GM18505 (cell line): ENCODE measurements at regions not wholly inside any gene's neighbourhood (a gene's known extent, or its start where the extent isn't known, plus 50 kb on each side); places are given as distances from the start of the nearest gene placed in this dataset.

Experiments used
- ATAC-seq: cut with Tn5 transposase; IDR thresholded peaks from one replicate; pipeline ENCODE4 v1.9.1; 2021; ENCODE audit not compliant: unreplicated experiment
- POLR2A ChIP-seq: IDR thresholded peaks from 4 replicates; pipeline ENCODE4 v1.6.1; 2011; ENCODE audit warnings: borderline replicate concordance; ENCODE audit not compliant: insufficient read depth, insufficient read length; ENCODE audit errors: extremely low read depth

- no peak for TF ChIP-seq POLR2A
- no peak for ATAC-seq
Measured at GRCh38 chr12:92987362-92987761, 58.3 kb upstream of the EEA1 start.

- peak; percentile 77 for ATAC-seq
- peak; percentile 70 for TF ChIP-seq POLR2A
Measured at GRCh38 chr12:92987846-92988621, 58.9 kb upstream of the EEA1 start.

- ATAC-seq: no peak
- no peak for TF ChIP-seq POLR2A
Measured at GRCh38 chr12:92988622-92989130, 59.6 kb upstream of the EEA1 start.

DNA sequence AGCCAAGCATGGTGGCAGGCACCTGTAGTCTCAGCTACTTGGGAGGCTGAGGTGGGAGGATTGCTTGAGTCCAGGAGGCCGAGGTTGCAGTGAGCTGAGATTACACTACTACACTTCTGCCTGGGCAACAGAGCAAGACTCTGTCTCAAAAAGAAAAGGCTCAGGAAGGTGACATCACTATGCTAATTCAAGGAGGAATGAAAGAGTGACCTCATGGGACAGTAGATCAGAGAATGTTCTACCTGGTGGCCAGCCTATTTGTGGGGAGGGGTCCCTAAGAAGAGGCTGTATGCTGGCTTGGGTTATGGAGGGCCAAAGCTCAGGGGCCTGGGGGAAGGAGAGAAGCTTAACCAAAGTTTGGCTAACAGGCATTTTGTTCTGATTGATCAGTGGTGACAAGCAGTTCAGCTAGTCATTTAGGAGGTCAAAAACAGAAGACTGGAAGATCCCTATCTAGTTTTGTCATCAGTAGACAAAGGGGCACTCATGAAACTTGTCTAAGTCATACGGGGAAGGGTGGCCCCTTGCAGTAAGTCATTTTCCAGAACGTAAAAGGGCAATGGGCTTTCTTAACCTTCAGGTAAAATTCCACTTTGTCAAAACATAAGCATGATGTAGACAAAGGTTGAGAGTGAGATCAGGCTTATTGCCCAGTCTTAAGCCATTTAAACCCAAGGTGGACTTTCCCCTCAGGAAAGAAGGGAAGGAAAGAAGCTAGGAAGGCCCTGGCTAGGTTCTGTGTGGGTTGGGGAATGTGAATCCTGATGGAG, 60.8 kb upstream of the EEA1 start:
- TF ChIP-seq POLR2A: no peak
- no peak for ATAC-seq

DNA sequence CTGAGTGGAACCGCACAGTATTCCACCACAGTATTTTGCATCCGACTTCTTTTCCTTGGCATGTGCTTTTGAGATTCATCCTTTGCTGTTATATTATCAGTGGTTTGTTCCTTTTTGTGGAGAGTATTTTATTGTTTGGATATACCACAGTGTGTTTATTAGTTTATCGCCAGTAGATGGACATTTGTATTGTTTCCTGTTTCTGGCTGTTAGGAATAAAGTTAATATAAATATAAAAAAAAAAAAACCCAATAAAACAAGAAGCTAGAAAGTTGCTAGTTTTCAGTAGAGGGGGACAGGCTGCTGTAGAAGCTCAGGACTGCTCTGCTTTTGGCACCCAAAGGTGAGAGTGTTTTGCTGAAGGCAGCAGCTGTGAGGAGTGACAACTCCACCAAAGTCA, 62.0 kb upstream of the EEA1 start:
- no peak for ATAC-seq
- TF ChIP-seq POLR2A: no peak

GRCh38 chr12:92992041-92992440, 62.9 kb upstream of the EEA1 start:
- ATAC-seq: no peak
- TF ChIP-seq POLR2A: no peak

- peak; percentile 18 for TF ChIP-seq POLR2A
- ATAC-seq: no peak
Measured at GRCh38 chr12:92993259-92993658, 64.2 kb upstream of the EEA1 start.

DNA sequence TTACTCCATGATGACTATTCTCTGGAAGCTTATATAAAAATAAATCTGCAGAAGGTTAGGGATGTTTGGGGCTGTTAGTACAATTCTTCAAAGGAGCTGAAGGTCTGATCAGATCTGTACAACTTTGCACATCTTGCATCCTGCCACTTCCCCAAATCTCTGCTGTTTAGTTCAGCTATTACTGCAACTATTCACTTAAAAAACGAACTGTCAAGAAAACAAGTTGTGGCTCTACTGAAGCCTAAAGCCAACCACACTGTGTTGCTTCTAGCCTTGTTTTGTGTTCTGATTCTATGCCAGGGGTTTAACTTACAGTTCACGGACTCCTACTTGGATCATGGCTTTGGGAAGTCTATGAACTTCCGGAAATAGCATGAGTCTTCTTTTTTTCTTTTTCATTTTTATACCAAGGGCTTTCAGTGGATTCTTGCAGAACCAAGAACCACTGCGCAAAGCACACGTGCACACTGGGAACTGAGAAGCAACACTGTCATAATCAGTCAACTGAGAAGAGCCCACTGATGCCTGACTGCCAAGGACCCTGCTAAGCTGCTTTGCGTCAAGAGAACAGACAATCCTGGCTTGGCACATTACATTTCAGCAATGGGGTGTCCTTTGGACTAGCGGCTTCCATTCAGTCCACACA, 66.3 kb upstream of the EEA1 start:
- ATAC-seq: peak; percentile 91
- TF ChIP-seq POLR2A: no peak

DNA sequence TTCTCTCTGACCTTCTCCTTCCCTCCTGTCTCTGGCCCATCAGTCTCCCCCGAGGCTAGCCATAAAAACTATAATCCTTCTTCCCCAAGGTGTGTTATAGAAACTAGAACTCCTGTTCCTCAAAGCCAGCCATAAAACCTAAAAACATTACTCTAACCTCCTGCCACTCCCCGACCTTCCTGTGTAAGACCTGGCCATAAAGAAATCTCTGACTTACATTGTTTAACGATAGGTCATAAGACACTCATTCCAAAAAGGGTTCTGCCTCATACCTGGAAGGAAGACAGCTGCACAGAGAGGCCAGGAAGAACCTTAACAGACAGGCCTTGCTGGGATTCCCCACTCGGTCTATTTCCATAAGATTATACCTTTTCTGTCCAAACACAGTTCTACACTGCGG, 70.9 kb upstream of the EEA1 start:
- no peak for TF ChIP-seq POLR2A
- no peak for ATAC-seq

DNA sequence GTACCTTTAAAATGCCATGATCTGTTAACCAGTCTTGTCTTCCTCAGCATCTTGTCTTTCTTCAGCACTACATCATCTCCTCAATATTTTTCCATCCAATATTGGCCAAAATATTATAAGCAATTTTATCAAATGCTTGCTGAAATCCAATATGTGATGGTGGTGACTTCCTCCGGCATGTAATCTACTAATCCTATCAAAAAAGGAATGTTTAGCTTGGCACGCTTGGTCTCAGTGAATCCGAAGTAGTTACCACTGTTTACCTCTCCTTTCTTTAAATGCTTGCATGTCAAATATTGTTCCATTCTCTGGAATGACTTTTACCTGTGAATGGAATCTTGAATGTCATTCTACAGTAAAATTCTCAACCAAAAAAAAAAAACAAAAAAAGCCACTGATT, 72.3 kb upstream of the EEA1 start:
- no peak for ATAC-seq
- no peak for TF ChIP-seq POLR2A

DNA sequence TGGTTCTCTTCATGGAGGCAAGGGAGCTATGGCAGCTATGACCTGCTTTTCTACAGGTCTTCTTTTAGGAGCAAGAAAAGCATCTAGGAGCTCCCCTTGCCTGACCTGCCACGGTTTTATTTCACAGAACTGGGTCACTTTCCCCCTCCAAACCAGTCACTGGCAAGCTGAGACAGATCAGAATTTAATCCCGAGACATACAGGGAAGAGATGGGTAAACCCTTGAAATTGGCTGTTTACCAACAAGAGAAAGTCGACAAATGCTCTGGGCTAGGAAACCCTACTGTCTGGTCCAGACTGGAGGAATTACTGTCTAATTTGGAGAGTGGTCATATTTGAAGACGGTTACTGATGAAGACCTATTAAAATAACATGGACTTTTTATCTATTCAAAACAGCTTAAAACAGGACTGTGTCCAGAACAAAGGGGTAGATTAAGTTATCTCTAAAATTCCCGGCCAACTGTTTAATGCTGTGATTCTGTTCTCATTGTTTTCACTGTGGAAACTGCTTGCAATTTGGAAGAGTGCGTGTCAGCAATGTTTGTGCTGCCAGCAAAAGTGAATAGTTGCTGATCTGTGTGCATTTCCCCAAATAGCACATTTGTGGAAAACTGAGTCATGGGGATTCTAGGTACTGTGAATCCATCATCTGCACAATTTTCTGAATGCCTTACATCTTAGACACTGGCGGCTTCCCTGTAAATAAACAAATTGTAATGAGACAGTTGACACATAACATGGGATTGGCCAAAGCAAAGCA, 73.4 kb upstream of the EEA1 start:
- no peak for ATAC-seq

DNA sequence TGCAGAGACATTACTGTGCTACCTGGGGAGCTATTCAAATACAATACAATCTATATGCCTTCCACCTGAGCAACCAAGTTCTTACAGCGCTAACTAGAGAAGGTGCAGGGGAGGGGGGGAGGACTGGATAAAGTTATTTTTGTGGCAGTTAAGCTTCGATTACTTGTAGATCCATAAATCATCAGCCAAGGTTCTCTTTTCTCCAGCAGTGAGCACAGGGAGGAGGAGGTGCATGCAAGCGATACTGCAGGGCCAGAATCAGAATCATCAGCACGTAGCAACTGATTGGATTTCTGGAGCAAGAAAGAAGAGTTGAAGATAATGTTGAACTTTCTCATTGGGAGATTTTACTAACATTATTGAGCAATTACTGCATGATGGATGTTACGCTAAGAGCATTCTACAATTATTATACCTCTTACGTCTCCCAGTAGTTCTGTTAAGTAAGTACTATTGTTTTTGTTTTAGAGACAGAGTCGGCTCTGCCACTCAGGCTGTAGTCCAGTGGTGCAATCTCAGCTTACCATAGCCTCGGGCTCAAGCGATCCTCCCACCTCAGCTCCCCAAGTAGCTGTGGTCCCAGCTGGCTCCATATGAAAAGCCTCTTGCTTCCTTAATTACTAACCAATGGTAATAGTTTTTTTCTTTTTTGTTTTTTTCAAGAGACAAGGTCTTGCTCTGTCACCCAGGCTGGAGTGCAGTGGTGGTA, 74.6 kb upstream of the EEA1 start:
- TF ChIP-seq POLR2A: no peak
- ATAC-seq: no peak

More for the DNA sequence above, 73.4 kb upstream of the EEA1 start:
- TF ChIP-seq POLR2A: no peak
